Brain microvascular endothelial cell (primary cell): ENCODE measurements at regions not wholly inside any gene's neighbourhood (a gene's known extent, or its start where the extent isn't known, plus 50 kb on each side); places are given as distances from the start of the nearest gene placed in this dataset.

Source experiments
- DNase-seq: peaks from one replicate; pipeline ENCODE4 v3.0.0-alpha.2; 2020
- H3K27ac ChIP-seq: fragments of 250-450 bp; sonication (Bioruptor Pico); 2 replicates; pipeline ENCODE4 v1.5.1; 2020; ENCODE audit warnings: mild to moderate bottlenecking, moderate library complexity
- H3K27me3 ChIP-seq: fragments of 250-450 bp; sonication (Bioruptor Pico); replicated peaks from 2 replicates; pipeline ENCODE4 v1.5.1; 2020; ENCODE audit warnings: mild to moderate bottlenecking
- H3K36me3 ChIP-seq: fragments of 250-450 bp; sonication (Bioruptor Pico); replicated peaks from 2 replicates; pipeline ENCODE4 v1.5.1; 2020; ENCODE audit warnings: mild to moderate bottlenecking
- H3K4me3 ChIP-seq: 2 replicates; pipeline ENCODE4 v1.5.1; 2011; ENCODE audit warnings: low read depth, mild to moderate bottlenecking, control low read depth, low read length, moderate library complexity
- in situ Hi-C: cut with HindIII; loops from 2 replicates; pipeline ENCODE4 v1.10.0; 2017; ENCODE audit warnings: low sequenced_read_pairs, low pct_ligation_motif_present
- TF ChIP-seq, protein P1 (sequence below): IDR thresholded peaks from 2 replicates; pipeline ENCODE4 v1.5.1; 2011; ENCODE audit warnings: low read depth, mild to moderate bottlenecking, moderate library complexity, low read length, control low read depth, inconsistent platforms; ENCODE audit errors: missing control alignments

DNA sequence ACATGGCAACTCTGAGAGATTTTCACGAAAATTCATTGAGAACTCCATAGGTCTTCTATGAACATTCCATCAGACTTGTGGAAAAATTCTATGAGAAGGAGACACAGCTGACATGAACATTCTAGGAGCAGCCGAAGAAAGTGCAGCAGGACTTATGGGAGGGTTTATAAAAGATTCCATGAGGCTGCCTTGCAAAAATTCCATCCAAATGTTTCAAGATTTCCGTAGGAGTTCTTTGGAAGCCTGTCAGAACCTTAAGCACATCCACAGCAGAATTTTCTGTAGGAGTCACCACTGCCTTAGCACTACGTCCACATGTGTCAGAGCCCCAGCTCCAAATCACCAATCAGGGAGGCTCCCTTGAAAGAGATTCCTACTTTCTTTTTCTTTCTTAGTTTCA lies 67.0 kb upstream of the MSX1 start:
- Histone ChIP-seq H3K36me3 (no peaks in the 10 kb centered on the region), H3K27ac (no peak overlapping the region), H3K27me3 (no peaks in the 10 kb centered on the region), H3K4me3 (no peak overlapping the region)
- TF ChIP-seq, protein P1, sequence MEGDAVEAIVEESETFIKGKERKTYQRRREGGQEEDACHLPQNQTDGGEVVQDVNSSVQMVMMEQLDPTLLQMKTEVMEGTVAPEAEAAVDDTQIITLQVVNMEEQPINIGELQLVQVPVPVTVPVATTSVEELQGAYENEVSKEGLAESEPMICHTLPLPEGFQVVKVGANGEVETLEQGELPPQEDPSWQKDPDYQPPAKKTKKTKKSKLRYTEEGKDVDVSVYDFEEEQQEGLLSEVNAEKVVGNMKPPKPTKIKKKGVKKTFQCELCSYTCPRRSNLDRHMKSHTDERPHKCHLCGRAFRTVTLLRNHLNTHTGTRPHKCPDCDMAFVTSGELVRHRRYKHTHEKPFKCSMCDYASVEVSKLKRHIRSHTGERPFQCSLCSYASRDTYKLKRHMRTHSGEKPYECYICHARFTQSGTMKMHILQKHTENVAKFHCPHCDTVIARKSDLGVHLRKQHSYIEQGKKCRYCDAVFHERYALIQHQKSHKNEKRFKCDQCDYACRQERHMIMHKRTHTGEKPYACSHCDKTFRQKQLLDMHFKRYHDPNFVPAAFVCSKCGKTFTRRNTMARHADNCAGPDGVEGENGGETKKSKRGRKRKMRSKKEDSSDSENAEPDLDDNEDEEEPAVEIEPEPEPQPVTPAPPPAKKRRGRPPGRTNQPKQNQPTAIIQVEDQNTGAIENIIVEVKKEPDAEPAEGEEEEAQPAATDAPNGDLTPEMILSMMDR = no peak
- DNase-seq = no peak
- in situ Hi-C loops = no loop called here

DNA sequence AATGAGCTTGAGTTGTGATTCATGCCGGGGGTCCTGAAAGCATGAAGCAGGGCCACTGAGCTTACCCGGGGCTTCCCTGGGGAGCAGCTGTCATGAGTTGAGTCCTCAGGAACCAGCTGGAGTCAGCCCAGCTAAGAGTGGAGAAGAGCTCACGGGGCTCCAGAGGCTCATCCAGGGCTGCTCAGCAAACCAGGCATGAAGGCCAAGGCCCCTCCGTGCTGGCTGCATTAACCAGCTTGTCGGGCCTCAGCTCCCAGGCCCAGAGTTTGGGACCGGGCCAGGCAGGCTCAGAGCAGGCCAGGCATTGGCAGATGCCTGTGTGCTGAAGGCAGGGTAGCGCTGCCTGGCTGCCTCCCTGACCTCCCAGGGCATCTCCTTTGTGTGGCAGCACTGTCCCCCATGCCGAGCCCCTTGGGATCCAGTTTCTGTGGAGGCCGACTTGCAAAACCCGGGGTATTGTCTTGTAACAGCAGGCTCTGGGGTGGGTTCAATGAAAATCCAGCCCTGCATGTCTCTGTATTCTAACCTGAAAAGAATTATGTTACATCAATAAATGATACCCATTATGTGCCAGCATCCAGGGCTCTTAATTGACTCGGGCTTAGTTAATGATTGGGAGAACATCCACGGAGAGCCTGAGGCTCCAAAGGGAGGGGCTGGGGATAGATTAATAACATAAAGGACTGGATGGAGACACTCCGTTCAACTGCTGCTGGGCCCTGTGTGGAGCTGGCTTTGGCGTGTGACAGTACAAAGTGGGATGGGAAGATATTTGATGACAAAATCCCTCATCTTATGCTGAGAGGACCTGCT lies 68.0 kb upstream of the MSX1 start:
- in situ Hi-C loops = no loop called here
- DNase-seq = no peak
- Histone ChIP-seq H3K27me3 (no peaks in the 10 kb centered on the region), H3K36me3 (no peaks in the 10 kb centered on the region), H3K27ac (no peak overlapping the region), H3K4me3 (no peak overlapping the region)
- TF ChIP-seq, protein P1 = no peak

DNA sequence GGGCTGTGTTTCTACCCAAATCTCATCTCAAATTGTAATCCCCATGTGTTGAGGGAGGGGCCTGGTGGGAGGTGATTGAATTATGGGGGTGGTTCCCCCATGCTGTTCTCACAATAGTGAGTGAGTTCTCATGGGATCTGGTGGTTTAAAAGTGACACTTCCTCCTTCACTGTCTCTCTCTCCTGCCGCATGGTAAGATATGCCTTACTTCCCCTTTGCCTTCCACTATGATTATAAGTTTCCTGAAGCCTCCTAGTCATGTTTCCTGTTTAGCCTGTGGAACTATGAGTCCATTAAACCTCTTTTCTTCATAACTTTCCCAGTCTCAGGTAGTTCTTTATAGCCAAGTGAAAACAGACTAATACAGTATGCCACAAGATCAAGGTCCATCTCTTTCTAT lies 70.0 kb upstream of the MSX1 start:
- in situ Hi-C loops = no loop called here
- DNase-seq = no peak
- H3K4me3 ChIP-seq = no peak overlapping the region
- H3K27ac ChIP-seq = no peak overlapping the region
- TF ChIP-seq, protein P1 = no peak
- H3K27me3 ChIP-seq = no peaks in the 10 kb centered on the region
- no peaks in the 10 kb centered on the region for H3K36me3 ChIP-seq

DNA sequence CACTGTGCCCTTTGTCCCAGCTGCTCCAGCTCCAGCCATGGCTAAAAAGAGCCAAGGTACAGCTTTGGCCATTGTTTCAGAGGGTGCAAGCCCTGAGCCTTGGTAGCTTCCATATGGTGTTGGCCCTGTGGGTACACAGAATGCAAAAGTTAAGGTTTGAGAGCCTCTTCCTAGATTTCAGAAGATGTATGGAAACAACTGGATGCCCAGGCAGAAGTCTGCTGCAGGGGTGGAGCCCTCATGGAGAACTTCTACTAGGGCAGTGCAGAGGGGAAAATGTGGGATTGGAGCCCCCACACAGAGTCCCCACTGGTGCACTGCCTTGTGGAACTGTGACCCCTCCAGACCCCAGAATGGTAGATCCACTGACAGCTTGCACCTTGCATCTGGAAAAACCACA lies 70.9 kb upstream of the MSX1 start:
- Histone ChIP-seq H3K36me3 (no peaks in the 10 kb centered on the region), H3K27ac (no peak overlapping the region), H3K27me3 (no peaks in the 10 kb centered on the region), H3K4me3 (no peak overlapping the region)
- in situ Hi-C loops = no loop called here
- TF ChIP-seq, protein P1 = no peak
- no peak for DNase-seq

DNA sequence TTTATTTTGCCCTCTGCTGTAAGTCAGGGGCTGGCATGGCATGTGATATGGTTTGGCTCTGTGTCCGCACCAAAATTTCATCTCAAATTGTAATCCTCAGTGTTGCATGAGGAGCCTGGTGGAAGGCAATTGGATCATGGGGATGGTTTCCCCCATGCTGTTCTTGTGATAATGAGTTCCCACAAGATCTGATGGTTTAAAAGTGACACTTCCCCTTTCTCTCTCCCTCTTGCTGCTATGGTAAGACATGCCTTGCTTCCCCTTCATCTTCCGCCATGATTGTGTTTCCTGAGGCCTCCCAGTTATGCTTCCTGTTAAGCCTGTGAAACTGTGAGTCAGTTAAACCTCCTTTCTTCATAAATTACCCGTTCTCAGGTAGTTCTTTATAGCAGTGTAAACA lies 72.0 kb upstream of the MSX1 start:
- TF ChIP-seq, protein P1 = no peak
- no peak overlapping the region for H3K4me3 ChIP-seq
- in situ Hi-C loops = no loop called here
- no peak overlapping the region for H3K27ac ChIP-seq
- H3K27me3 ChIP-seq = no peaks in the 10 kb centered on the region
- DNase-seq = no peak
- H3K36me3 ChIP-seq = no peaks in the 10 kb centered on the region

DNA sequence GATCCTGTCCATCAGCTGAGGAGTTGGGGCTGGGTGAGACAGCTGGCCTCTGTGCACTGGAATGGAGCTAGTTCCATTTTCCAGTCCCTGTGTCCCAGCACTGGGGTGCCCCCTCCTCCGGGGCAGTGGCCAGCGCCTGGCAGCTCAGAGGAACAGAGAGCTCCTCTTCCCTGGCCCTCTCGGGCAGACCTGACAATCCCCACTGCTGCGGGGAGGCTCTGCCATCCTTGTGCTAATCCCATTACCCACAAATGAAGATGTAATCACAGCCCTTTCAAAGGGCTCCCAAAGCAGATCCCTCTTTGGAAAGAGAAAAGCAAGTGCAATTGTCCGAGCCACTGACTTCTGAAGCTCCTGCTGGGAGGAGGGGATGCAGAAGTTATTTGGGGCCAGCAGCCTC lies 75.1 kb upstream of the MSX1 start:
- no peak for DNase-seq
- no peaks in the 10 kb centered on the region for H3K27me3 ChIP-seq
- H3K4me3 ChIP-seq = no peak overlapping the region
- TF ChIP-seq, protein P1 = no peak
- no peaks in the 10 kb centered on the region for H3K36me3 ChIP-seq
- no peak overlapping the region for H3K27ac ChIP-seq
- in situ Hi-C loops = no loop called here
